Keratinocyte (primary cell): ENCODE measurements at regions not wholly inside any gene's neighbourhood (a gene's known extent, or its start where the extent isn't known, plus 50 kb on each side); places are given as distances from the start of the nearest gene placed in this dataset.

Experiments used
- CTCF ChIP-seq, 3 experiments: IDR thresholded peaks in 1 of 3; conservative IDR thresholded peaks in 1 of 3; optimal IDR thresholded peaks in 1 of 3; 2 replicates in 2 of 3; 3 replicates in 1 of 3; pipeline versions ENCODE3 to v1.5.1; 2011; ENCODE audit warnings: low read length in 3 of 3, mild to moderate bottlenecking in 3 of 3, moderate library complexity in 2 of 3, control low read depth in 1 of 3, inconsistent platforms in 1 of 3; ENCODE audit not compliant: insufficient read depth in 2 of 3; ENCODE audit errors: extremely low read depth in 1 of 3
- EZH2 ChIP-seq: IDR thresholded peaks from one replicate; pipeline ENCODE4 v1.6.1; 2012; ENCODE audit warnings: inconsistent platforms, mild to moderate bottlenecking, low read length, moderate library complexity

- TF ChIP-seq CTCF (optimal IDR thresholded peaks at IDR 0.05 in 1 of 3, IDR thresholded peaks at IDR 0.05 in 1 of 3, conservative IDR thresholded peaks at IDR 0.05 in 1 of 3; ENCODE audit: extremely low read depth in 1 of 3, insufficient read depth in 2 of 3, low read length in 3 of 3) (no peak), EZH2 (no peak)
Measured at GRCh38 chr11:112744041-112744440, 217.2 kb upstream of the NCAM1 start.
